Left lung (tissue), 4 donors: ENCODE measurements at regions not wholly inside any gene's neighbourhood (a gene's known extent, or its start where the extent isn't known, plus 50 kb on each side); places are given as distances from the start of the nearest gene placed in this dataset.
"Not testable (repeated sequence)": the region's sequence is repeated elsewhere in the genome, so short reads cannot be mapped to it uniquely, and the experiment has no call there.

Source experiments
- ATAC-seq: fragments of 200-7000 bp; cut with Tn5 transposase; one replicate; pipeline ENCODE4 v1.9.1; 2020; ENCODE audit warnings: moderate library complexity
- DNase-seq, 4 donors: peaks; one replicate each; pipeline ENCODE4 v3.0.0-alpha.2; 2013 to 2020
- H3K27ac ChIP-seq, 2 donors: fragments of 200-600 bp; sonication (generic) in 1 of 2; one replicate each; pipeline versions ENCODE4 v1.5.0 to v1.8.0; 2020 to 2021
- H3K27me3 ChIP-seq, 2 donors: fragments of 200-600 bp; sonication (generic) in 1 of 2; one replicate each; pipeline versions ENCODE4 v1.5.0 to v1.8.0; 2020 to 2021
- H3K36me3 ChIP-seq, 2 donors: fragments of 200-600 bp; sonication (generic) in 1 of 2; one replicate each; pipeline versions ENCODE4 v1.5.0 to v1.8.0; 2020 to 2021
- H3K4me1 ChIP-seq, 2 donors: fragments of 200-600 bp; one replicate each; pipeline ENCODE4 v1.8.0; 2021
- H3K4me3 ChIP-seq, 2 donors: fragments of 200-600 bp; sonication (generic) in 1 of 2; one replicate each; pipeline versions ENCODE4 v1.5.0 to v1.8.0; 2020 to 2021; ENCODE audit warnings: mild to moderate bottlenecking in 1 of 2
- H3K9me3 ChIP-seq, 2 donors: fragments of 200-600 bp; sonication (generic) in 1 of 2; one replicate each; pipeline versions ENCODE4 v1.5.0 to v1.8.0; 2020 to 2021
- intact Hi-C, 2 donors: fragments of 100-400 bp; cut with DNase I; formaldehyde crosslinking; loops; one replicate each; pipeline versions ENCODE4 v1.11.2 to v1.14.2; 2022
- TF ChIP-seq, protein P1 (sequence below), 2 donors: fragments of 200-600 bp; sonication (generic) in 1 of 2; IDR thresholded peaks; one replicate each; pipeline versions ENCODE4 v1.5.0 to v1.8.0; 2021; ENCODE audit warnings: antibody characterized with exemption in 2 of 2
- donor health status: DM: no; HTN: yes; CAD: no.
- donor health status: DM: no; HTN: no; CAD: no.

DNA sequence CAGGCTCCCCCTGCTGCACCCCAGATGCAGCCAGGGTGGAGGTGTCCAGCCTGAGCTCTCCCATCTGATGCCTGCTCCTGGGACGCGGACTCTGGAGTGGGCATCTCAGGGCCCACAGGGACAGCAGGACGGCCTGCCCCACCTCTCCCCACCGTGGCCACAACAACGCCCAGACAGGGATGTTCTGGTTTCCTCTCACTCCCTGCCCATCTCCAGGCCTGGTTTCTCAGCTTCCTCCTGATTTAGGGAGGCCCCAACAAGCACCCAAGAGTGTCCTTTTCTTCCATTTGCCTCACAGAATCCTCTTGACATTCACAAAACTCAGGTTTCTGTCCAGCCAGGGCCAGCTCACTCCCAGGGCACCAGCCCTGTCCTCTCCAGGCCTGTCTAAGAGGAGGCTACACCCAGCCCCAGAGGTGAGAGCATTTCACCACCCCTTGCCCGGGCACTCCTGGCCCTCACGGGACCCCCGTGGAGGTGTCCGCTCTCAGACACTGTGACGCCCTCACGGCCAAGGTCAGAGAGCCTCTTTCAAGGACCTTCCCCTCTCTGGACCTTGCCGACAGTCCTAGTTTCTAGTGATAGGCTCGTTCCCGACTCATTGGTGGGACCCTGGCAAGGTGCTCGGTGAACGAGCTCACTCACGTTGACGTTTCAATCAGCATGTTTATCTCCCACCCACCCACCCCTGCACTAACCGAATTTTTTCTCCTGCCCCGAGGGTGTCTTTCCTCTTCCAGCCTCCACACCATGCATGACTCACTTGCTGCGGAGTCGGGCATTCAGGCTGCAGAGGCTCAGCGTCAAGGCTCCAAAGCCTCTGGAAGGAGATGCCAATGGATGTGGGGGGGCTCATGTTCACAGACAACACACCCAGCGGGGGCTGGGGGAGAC, 62.0 kb upstream of the UNC5A start:
- Histone ChIP-seq H3K4me3 (no peak overlapping the region), H3K27me3 (peaks cover 40 to 92% of the 10 kb centered on the region in 2 donors), H3K36me3 (no peaks in the 10 kb centered on the region), H3K4me1 (peaks cover 0 to 4% of the 10 kb centered on the region in 2 donors), H3K27ac (no peak overlapping the region), H3K9me3 (no peaks in the 10 kb centered on the region)
- TF ChIP-seq, protein P1, sequence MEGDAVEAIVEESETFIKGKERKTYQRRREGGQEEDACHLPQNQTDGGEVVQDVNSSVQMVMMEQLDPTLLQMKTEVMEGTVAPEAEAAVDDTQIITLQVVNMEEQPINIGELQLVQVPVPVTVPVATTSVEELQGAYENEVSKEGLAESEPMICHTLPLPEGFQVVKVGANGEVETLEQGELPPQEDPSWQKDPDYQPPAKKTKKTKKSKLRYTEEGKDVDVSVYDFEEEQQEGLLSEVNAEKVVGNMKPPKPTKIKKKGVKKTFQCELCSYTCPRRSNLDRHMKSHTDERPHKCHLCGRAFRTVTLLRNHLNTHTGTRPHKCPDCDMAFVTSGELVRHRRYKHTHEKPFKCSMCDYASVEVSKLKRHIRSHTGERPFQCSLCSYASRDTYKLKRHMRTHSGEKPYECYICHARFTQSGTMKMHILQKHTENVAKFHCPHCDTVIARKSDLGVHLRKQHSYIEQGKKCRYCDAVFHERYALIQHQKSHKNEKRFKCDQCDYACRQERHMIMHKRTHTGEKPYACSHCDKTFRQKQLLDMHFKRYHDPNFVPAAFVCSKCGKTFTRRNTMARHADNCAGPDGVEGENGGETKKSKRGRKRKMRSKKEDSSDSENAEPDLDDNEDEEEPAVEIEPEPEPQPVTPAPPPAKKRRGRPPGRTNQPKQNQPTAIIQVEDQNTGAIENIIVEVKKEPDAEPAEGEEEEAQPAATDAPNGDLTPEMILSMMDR (IDR thresholded peaks at IDR 0.05), result no peak
- intact Hi-C loops, result no loop called here
- ATAC-seq, result no peak
- DNase-seq, result peak in 1 of 4 donors; percentile 46

DNA sequence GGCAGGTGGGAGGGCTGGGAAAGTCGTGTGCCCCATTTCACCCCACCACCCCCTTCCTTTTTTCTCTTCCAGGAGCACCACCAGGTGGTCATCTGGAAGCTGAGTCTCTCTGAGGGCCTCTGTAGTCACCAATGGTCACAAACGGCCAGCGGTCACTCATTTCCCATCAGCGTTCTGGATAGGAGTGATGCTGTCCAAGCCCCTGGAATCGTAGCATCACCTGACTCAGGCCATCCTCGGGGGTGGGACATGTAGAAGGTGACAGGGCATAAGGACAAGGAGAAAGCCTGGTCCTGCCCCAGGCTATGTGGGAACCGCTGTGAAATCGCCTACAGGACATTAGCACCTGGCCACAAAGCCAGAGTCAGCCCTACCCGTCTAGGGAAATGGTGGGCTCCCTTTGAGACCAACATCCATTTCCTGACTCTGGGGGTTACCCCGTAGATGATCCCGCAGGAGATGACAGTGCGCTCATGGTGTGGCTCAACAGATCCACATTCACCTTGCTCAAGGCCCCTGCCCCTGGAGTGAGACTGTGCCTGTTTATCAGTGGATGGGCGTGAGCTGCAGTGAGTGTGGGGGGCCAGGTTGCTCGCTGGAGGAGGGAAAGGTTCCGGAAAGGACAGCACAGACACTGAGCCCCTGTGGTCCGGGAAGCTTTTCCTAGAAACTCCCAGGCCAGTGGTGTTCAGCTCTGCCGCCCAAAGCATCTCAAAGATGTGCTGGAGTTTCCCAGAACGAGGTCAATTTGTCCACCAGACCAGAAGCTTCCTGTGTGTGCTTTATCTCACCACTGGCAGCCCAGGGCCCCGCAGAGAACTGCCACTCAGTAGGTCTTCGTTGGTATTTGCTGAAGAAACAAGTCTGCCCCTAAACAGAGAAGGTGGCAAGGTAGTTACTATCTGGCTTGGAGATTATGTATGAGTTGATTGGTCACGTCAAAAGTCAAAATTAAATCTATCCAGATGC, 61.1 kb upstream of the UNC5A start:
- H3K27ac ChIP-seq, result no peak overlapping the region
- intact Hi-C loops, result no loop called here
- ATAC-seq, result no peak
- H3K4me1 ChIP-seq, result no peaks in the 10 kb centered on the region
- TF ChIP-seq, protein P1 (IDR thresholded peaks at IDR 0.05), result no peak
- H3K9me3 ChIP-seq, result peaks cover 0 to 1% of the 10 kb centered on the region in 2 donors
- H3K4me3 ChIP-seq, result no peak overlapping the region
- no peaks in the 10 kb centered on the region for H3K36me3 ChIP-seq
- peak in 1 of 4 donors; percentile 29 for DNase-seq
- H3K27me3 ChIP-seq, result peaks cover 30 to 82% of the 10 kb centered on the region in 2 donors

DNA sequence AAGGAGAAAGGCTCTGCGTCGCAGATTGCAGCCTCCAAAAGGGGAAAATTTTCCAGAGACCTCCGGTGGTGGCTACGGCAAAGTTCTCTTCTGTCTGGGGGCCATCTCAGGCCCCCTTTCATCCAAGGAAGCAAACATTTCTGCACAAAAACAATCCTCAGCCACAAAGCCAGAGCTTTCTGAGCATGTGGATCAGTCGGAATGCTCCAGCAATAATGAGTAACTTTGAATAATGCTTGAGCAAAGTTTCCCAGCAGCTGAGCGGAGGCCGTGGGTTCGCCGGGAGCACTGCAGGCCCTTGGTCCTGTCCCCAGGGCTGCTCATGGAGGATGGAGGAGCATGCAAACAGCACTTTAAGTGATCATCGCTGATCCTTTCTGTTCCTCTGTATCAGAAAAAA, 60.2 kb upstream of the UNC5A start:
- Histone ChIP-seq H3K4me3 (no peak overlapping the region), H3K27ac (no peak overlapping the region), H3K36me3 (no peaks in the 10 kb centered on the region), H3K4me1 (no peaks in the 10 kb centered on the region), H3K9me3 (peaks cover 0 to 1% of the 10 kb centered on the region in 2 donors), H3K27me3 (peaks cover 22 to 73% of the 10 kb centered on the region in 2 donors)
- DNase-seq (no peak), ATAC-seq (no peak)
- TF ChIP-seq, protein P1 (IDR thresholded peaks at IDR 0.05), result no peak
- intact Hi-C loops, result no loop called here

DNA sequence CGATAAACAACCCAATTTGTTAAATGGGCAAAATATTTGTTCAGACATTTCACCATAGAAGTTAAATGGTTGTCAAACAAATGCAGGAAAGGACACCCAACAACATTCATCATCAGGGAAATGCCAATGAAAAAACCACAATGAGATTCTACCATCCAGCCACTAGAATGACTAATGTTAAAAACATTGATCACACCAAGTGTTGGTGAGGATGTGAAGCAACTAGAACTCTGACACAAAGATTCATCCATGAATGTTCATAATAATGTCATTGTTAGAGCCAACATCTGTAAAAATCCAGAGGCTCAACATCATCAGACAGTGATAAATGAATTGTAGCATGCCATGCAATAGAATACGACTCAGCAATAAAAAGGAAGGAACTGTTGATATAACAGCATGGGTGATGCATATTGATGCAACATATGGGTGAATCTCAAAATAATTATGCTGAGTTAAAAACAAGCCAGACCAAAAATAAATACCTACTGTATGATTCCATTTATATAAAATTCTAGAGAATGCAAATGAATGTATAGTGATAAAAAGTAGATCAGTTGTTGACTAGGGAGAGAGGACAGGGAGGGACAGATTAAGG, 55.9 kb upstream of the UNC5A start:
- peaks cover 5 to 41% of the 10 kb centered on the region in 2 donors for H3K27me3 ChIP-seq
- DNase-seq (no peak), ATAC-seq (no peak)
- H3K4me3 ChIP-seq, result no peak overlapping the region
- H3K27ac ChIP-seq, result no peak overlapping the region
- peaks cover 0 to 1% of the 10 kb centered on the region in 2 donors for H3K9me3 ChIP-seq
- TF ChIP-seq, protein P1 (IDR thresholded peaks at IDR 0.05), result no peak
- intact Hi-C loops, result no loop called here
- no peaks in the 10 kb centered on the region for H3K4me1 ChIP-seq
- H3K36me3 ChIP-seq, result no peaks in the 10 kb centered on the region

DNA sequence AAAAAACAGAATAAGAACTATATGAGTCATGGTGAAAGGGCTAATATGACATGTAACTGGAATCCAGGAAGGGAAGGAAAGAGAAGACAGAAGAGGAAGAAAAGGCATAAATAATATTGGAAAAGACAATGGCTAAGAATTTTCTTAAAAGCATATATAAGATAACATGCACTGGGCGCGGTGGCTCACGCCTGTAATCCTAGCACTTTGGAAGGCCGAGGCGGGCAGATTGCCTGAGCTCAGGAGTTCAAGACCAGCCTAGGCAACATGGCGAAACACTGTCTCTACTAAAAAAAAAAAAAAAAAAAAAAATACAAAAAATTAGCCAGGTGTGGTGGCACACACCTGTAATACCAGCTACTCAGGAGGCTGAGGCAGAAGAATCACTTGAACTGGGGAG, 54.8 kb upstream of the UNC5A start:
- H3K4me1 ChIP-seq, DNase-seq, H3K36me3 ChIP-seq, H3K27ac ChIP-seq, intact Hi-C loops, H3K4me3 ChIP-seq, ATAC-seq, H3K9me3 ChIP-seq: not testable (repeated sequence)
- peaks cover 0 to 30% of the 10 kb centered on the region in 2 donors for H3K27me3 ChIP-seq

DNA sequence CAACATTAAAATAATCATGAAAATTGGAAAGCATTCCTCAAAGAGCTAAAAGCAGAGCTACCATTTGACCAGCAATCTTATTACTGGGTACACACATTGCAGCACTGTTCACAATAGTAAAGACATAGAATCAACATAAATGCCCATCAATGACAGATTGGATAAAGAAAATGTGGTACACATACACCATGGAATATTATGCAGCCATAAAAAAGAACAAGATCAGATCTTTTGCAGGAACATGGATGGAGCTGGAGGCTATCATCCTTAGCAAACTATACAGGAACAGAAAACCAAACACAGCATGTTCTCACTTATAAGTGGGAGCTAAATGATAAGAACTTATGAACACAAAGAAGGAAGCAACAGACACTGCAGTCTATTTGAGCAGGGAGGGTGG, 52.8 kb upstream of the UNC5A start:
- intact Hi-C loops, H3K9me3 ChIP-seq, ATAC-seq, H3K27ac ChIP-seq, DNase-seq, H3K4me1 ChIP-seq, H3K36me3 ChIP-seq, H3K4me3 ChIP-seq: not testable (repeated sequence)
- peaks cover 0 to 16% of the 10 kb centered on the region in 2 donors for H3K27me3 ChIP-seq
